ENCODE measurements at regions not wholly inside any gene's neighbourhood (a gene's known extent, or its start where the extent isn't known, plus 50 kb on each side); places are given as distances from the start of the nearest gene placed in this dataset.
"Not testable (repeated sequence)": the region's sequence is repeated elsewhere in the genome, so short reads cannot be mapped to it uniquely, and the experiment has no call there.

DNA sequence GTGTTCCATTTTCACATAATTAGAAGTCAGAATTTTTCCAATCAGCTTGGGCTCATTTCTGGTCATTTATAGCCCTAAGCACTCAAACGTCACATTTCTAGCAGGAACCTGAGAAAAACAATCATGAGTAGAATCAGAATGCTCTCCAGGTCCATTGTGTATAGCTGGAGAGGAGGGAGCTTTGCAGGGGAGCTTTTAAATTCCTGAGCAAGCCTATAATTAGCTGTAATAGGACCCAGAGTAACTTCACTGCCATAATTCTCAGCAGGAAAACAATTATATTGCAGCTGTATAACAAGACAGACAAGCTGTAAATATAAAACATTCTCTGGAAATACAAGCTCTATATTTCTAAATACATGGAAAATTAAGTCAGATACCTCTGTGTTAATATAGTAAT, 637.6 kb upstream of the SGCD start:
- intact Hi-C loops (cut with DNase I, micrococcal nuclease): no loop called here
- H3K4me1 Mint-ChIP-seq: no peaks in the 10 kb centered on the region
- H3K9me3 Mint-ChIP-seq (ENCODE audit: low read depth): peaks cover 2% of the 10 kb centered on the region
- H3K4me3 Mint-ChIP-seq: no peak overlapping the region
- DNase-seq: no peak
- no peak for ATAC-seq
- H3K27me3 Mint-ChIP-seq: peaks cover 5% of the 10 kb centered on the region
- no peaks in the 10 kb centered on the region for H3K36me3 Mint-ChIP-seq (ENCODE audit: low read depth)
- no peak overlapping the region for H3K27ac Mint-ChIP-seq
- ChIA-PET POLR2A (no interaction called here), CTCF (interaction anchor here (0.5 to 1.2 kb wide), 2 partner anchors 10 to 1675 kb away, joined by 3 to 4 read pairs; no protein-coding TSS in a partner anchor)

- no peaks in the 10 kb centered on the region for H3K27me3 Mint-ChIP-seq
- intact Hi-C loops (cut with DNase I, micrococcal nuclease): no loop called here
- no peak overlapping the region for H3K4me3 Mint-ChIP-seq
- DNase-seq (no peak), ATAC-seq (no peak)
- H3K27ac Mint-ChIP-seq: no peak overlapping the region
- no peaks in the 10 kb centered on the region for H3K36me3 Mint-ChIP-seq (ENCODE audit: low read depth)
- ChIA-PET CTCF (no interaction called here), POLR2A (no interaction called here)
- no peaks in the 10 kb centered on the region for H3K4me1 Mint-ChIP-seq
- H3K9me3 Mint-ChIP-seq (ENCODE audit: low read depth): no peaks in the 10 kb centered on the region
Observed at GRCh38 chr5:155696362-155696761, 630.6 kb upstream of the SGCD start.

DNA sequence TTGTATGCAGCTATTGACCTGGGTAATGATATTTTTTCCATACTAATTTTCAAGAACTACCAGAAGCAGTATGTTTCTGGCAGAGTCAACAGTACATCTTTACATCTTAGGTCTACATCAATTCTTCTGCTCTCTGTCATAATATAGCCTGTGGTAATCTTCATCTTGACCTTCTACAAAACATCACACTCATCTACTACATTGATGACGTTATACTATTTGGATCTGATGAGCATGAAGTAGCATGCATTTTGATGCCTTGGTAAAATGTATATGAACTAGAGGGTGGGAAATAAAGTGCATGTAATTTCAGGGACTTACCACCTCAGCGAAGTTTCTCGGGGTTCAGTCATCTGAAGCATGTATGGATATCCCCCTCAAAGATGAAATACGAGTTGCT, 629.7 kb upstream of the SGCD start:
- Mint-ChIP-seq H3K27me3 (no peaks in the 10 kb centered on the region), H3K27ac (no peak overlapping the region), H3K4me1 (no peaks in the 10 kb centered on the region), H3K4me3 (no peak overlapping the region), H3K36me3 (ENCODE audit: low read depth) (no peaks in the 10 kb centered on the region), H3K9me3 (ENCODE audit: low read depth) (no peaks in the 10 kb centered on the region)
- ChIA-PET POLR2A (no interaction called here), CTCF (no interaction called here)
- intact Hi-C loops (cut with DNase I, micrococcal nuclease): no loop called here
- no peak for DNase-seq
- no peak for ATAC-seq

DNA sequence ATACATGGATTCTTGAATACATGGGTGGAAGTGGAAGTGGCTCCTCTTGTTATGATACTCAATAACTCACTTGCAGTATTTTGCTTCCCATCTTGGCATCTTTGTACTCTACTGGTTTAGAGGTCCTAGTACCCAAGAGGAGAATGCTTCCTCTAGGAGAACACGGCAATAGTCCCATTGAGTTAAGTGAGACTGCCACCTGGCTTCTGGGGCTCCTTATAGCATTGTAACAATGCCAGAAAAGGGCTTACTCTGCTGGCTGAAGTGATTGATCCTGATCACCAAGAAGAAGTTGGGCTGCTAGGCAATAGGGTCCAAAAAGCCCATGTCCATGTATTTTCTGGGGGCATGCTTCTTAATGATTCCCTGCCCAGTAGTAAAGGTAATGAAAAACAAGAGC, 627.6 kb upstream of the SGCD start:
- POLR2A ChIA-PET: no interaction called here
- intact Hi-C loops (cut with DNase I, micrococcal nuclease): no loop called here
- CTCF ChIA-PET: no interaction called here
- Mint-ChIP-seq H3K36me3 (ENCODE audit: low read depth) (no peaks in the 10 kb centered on the region), H3K9me3 (ENCODE audit: low read depth) (no peaks in the 10 kb centered on the region), H3K4me3 (no peak overlapping the region), H3K27me3 (no peaks in the 10 kb centered on the region), H3K4me1 (no peaks in the 10 kb centered on the region), H3K27ac (no peak overlapping the region)
- DNase-seq (no peak), ATAC-seq (no peak)

DNA sequence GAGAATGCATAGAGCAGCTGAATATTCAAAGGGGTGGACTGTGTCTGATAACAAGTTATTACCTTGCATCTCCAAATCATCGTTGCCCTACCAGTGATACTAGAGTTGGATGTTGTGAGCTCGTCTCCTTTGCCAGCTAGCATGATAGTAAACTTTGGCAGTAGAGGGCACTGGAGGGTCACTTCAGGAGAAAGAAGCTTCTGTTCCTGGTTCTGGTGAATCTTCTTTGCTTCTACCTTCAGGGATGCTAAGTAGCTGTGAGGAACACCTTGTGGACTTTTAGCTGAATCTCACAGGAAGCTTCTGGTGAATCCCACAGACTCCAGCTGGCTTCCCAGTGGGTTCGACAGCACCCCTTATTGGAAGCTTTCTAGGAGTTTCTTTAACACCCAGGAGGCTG, 626.6 kb upstream of the SGCD start:
- DNase-seq (no peak), ATAC-seq (no peak)
- Mint-ChIP-seq H3K27ac (no peak overlapping the region), H3K36me3 (ENCODE audit: low read depth) (no peaks in the 10 kb centered on the region), H3K27me3 (no peaks in the 10 kb centered on the region), H3K4me3 (no peak overlapping the region), H3K9me3 (ENCODE audit: low read depth) (no peaks in the 10 kb centered on the region), H3K4me1 (no peaks in the 10 kb centered on the region)
- CTCF ChIA-PET: interaction anchor here (0.6 kb wide), 1 partner anchor 178 kb away, joined by 3 read pairs; no protein-coding TSS in a partner anchor
- intact Hi-C loops (cut with DNase I, micrococcal nuclease): no loop called here
- POLR2A ChIA-PET: no interaction called here

DNA sequence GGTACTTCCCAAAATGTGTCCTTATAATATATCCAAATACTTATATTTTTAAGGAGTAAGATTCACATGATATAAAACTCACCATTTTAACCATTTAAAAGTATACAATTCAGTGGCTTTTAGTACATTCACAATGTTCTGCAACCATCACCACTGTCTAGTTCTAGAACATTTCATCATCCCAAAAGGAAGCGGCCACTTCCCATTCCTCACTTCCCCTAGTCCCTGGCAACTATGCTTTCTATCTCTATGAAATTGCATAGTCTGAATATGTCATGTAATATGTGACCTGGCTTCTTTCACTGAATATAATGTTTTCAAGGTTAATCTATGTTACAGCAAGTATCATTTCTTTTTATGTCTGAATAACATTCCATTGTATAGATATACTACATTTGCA, 615.1 kb upstream of the SGCD start:
- POLR2A ChIA-PET: no interaction called here
- no peaks in the 10 kb centered on the region for H3K4me1 Mint-ChIP-seq
- no peak for DNase-seq
- no peak overlapping the region for H3K27ac Mint-ChIP-seq
- H3K9me3 Mint-ChIP-seq (ENCODE audit: low read depth): no peaks in the 10 kb centered on the region
- no peaks in the 10 kb centered on the region for H3K36me3 Mint-ChIP-seq (ENCODE audit: low read depth)
- H3K27me3 Mint-ChIP-seq: peaks cover 2% of the 10 kb centered on the region
- CTCF ChIA-PET: no interaction called here
- intact Hi-C loops (cut with DNase I, micrococcal nuclease): no loop called here
- H3K4me3 Mint-ChIP-seq: no peak overlapping the region
- no peak for ATAC-seq

- ATAC-seq; DNase-seq; CTCF ChIA-PET; H3K27me3 Mint-ChIP-seq; intact Hi-C loops (cut with DNase I, micrococcal nuclease); H3K9me3 Mint-ChIP-seq (ENCODE audit: low read depth); H3K4me1 Mint-ChIP-seq; H3K36me3 Mint-ChIP-seq (ENCODE audit: low read depth); POLR2A ChIA-PET; H3K4me3 Mint-ChIP-seq; H3K27ac Mint-ChIP-seq: not testable (repeated sequence)
Observed at GRCh38 chr5:155714435-155714834, 612.5 kb upstream of the SGCD start.

DNA sequence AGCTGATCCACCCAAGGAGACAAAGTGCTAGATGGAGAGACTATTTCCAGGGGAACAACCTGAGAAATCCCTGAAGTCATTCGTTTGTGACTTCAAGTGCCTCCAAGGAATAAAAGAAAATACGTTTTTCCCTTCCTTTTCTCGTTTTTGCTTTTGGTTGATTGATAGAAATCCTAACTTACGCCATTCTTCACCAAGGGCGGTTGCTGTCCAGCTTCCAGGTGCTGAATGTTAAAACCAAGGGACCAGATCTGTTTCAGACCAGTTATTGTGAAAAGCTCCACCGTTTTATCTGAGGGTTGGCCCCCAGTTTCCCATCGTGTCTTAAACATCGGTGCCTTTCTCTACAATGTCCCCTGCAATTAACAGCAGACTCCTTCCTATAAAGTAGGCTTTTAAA, 600.7 kb upstream of the SGCD start:
- Mint-ChIP-seq H3K4me1 (no peaks in the 10 kb centered on the region), H3K4me3 (no peak overlapping the region), H3K9me3 (ENCODE audit: low read depth) (no peaks in the 10 kb centered on the region), H3K36me3 (ENCODE audit: low read depth) (no peaks in the 10 kb centered on the region), H3K27ac (no peak overlapping the region), H3K27me3 (peaks cover 48% of the 10 kb centered on the region)
- DNase-seq (peak; percentile 18), ATAC-seq (no peak)
- POLR2A ChIA-PET: no interaction called here
- intact Hi-C loops (cut with DNase I, micrococcal nuclease): no loop called here
- CTCF ChIA-PET: no interaction called here

DNA sequence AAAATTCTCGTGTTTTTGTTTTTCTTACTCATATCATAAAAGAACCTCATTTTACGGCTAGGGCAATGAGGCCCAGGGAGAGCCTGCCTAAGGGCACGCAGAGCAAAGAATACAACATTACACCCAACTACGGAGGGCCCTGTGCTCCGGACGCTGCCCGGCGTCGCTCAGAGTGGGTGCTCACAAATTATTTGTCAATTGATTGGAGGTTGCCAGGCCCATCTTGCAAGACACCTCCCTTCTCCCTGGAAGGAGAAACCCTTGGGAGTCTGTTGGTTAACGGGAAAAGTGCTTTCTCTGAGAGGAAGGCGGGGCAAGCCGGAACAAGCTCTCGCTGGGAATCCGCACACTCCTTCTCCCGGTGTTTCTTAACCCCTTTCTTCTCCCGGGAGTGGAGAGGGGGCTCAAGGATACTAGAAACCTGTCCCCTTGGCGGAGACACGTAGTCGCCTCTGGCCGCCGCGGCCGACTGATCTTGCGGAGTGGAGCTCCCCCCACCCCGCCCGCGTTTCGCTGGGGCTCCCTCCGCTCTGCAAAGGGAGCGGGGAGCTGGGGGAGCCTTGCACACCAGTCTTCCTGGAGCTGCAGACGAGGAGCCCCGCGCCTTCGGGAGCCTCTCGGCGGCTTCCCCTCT, 599.3 kb upstream of the SGCD start:
- no peaks in the 10 kb centered on the region for H3K36me3 Mint-ChIP-seq (ENCODE audit: low read depth)
- H3K9me3 Mint-ChIP-seq (ENCODE audit: low read depth): no peaks in the 10 kb centered on the region
- H3K27ac Mint-ChIP-seq: no peak overlapping the region
- CTCF ChIA-PET: no interaction called here
- H3K4me3 Mint-ChIP-seq: no peak overlapping the region
- intact Hi-C loops (cut with DNase I, micrococcal nuclease): no loop called here
- DNase-seq (no peak), ATAC-seq (no peak)
- POLR2A ChIA-PET: no interaction called here
- H3K4me1 Mint-ChIP-seq: no peaks in the 10 kb centered on the region
- H3K27me3 Mint-ChIP-seq: peaks cover 51% of the 10 kb centered on the region

GRCh38 chr5:155728146-155728856, 598.7 kb upstream of the SGCD start:
- Mint-ChIP-seq H3K4me3 (no peak overlapping the region), H3K4me1 (no peaks in the 10 kb centered on the region), H3K36me3 (ENCODE audit: low read depth) (no peaks in the 10 kb centered on the region), H3K27me3 (peaks cover 56% of the 10 kb centered on the region), H3K9me3 (ENCODE audit: low read depth) (no peaks in the 10 kb centered on the region), H3K27ac (no peak overlapping the region)
- intact Hi-C loops (cut with DNase I, micrococcal nuclease): no loop called here
- DNase-seq: peak; percentile 8
- ChIA-PET CTCF (no interaction called here), POLR2A (no interaction called here)
- no peak for ATAC-seq

DNA sequence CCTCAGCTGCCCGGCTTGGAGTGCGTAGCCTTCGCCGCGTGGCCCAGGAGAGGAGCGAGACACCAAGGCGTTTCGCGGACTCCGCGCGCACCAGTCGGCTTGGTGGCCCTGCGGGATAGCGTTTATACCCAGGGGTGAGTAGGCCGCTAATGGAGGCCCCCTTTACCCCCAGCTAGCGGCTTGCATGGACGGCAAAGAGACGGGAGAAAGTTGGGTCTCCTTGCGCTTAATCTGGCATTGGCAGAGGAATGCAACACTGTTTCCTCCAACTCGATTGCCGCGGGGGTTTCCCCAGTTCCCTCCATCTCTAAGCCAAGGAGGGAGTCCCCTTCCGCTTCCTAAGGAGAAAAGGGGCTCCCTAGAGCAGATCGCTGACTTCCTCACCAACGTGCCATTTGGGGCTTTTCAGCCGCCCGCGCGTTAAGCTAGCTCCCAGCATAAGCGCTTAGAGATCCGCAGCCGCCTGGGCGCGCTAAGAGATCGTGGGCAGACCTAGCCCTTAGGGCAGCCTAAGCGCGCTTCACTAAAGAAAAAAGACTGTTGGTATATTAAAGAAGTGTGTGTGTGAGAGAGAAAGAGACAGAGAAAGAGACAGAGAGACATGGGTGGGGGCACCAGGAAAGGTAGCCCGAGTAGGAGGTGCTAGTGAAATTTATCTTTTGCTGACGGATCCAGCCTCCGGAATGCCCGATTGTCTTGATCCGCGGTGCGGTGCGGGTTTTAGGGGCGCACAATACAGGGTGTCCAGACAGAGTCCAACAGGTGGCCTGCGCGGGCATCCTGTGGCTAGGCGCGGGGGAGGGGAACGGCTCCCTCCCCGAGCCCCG, 597.9 kb upstream of the SGCD start:
- H3K27me3 Mint-ChIP-seq: peaks cover 56% of the 10 kb centered on the region
- CTCF ChIA-PET: no interaction called here
- intact Hi-C loops (cut with DNase I, micrococcal nuclease): no loop called here
- POLR2A ChIA-PET: no interaction called here
- no peaks in the 10 kb centered on the region for H3K4me1 Mint-ChIP-seq
- H3K9me3 Mint-ChIP-seq (ENCODE audit: low read depth): no peaks in the 10 kb centered on the region
- ATAC-seq (no peak), DNase-seq (peak; percentile 11)
- H3K27ac Mint-ChIP-seq: no peak overlapping the region
- H3K4me3 Mint-ChIP-seq: no peak overlapping the region
- H3K36me3 Mint-ChIP-seq (ENCODE audit: low read depth): no peaks in the 10 kb centered on the region

- Mint-ChIP-seq H3K36me3 (ENCODE audit: low read depth) (no peaks in the 10 kb centered on the region), H3K4me3 (no peak overlapping the region), H3K4me1 (no peaks in the 10 kb centered on the region), H3K27me3 (peaks cover 60% of the 10 kb centered on the region), H3K27ac (no peak overlapping the region), H3K9me3 (ENCODE audit: low read depth) (no peaks in the 10 kb centered on the region)
- no peak for ATAC-seq
- intact Hi-C loops (cut with DNase I, micrococcal nuclease): no loop called here
- DNase-seq: no peak
- POLR2A ChIA-PET: no interaction called here
- CTCF ChIA-PET: no interaction called here
Observed at GRCh38 chr5:155729684-155730059, 597.3 kb upstream of the SGCD start.

Data from activated CD4-positive, alpha-beta T cell treated with anti-CD3 and anti-CD28 coated beads for 36 hours (primary cell).